ENCODE measurements at regions not wholly inside any gene's neighbourhood (a gene's known extent, or its start where the extent isn't known, plus 50 kb on each side); places are given as distances from the start of the nearest gene placed in this dataset.

DNA sequence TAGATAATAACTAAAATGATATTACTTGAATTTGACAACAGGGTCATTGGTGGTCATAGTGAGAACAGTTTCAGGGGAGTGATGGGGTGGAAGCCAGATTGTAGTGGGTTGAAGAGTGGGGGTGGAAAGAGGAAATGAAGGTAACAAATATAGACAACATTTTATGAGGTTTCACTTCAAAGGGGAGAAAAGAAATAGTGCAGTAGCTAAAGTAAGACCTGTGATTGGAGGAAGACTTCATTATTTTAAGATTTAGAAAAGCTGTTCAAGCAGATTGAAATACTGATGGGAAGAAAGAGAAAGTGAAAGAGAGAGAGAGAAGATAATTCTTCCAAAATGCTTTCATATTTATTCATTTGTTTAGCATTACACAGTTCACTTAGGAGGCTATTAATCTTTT, 52.0 kb upstream of the KCNA3 start:
- no peak for DNase-seq
- Histone ChIP-seq H3K4me3 (no peak overlapping the region), H3K4me1 (peaks cover 6% of the 10 kb centered on the region), H3K36me3 (no peaks in the 10 kb centered on the region), H3K27ac (no peak overlapping the region), H3K9me3 (no peaks in the 10 kb centered on the region), H3K27me3 (ENCODE audit: low read depth) (no peaks in the 10 kb centered on the region)
- TF ChIP-seq, protein P1, sequence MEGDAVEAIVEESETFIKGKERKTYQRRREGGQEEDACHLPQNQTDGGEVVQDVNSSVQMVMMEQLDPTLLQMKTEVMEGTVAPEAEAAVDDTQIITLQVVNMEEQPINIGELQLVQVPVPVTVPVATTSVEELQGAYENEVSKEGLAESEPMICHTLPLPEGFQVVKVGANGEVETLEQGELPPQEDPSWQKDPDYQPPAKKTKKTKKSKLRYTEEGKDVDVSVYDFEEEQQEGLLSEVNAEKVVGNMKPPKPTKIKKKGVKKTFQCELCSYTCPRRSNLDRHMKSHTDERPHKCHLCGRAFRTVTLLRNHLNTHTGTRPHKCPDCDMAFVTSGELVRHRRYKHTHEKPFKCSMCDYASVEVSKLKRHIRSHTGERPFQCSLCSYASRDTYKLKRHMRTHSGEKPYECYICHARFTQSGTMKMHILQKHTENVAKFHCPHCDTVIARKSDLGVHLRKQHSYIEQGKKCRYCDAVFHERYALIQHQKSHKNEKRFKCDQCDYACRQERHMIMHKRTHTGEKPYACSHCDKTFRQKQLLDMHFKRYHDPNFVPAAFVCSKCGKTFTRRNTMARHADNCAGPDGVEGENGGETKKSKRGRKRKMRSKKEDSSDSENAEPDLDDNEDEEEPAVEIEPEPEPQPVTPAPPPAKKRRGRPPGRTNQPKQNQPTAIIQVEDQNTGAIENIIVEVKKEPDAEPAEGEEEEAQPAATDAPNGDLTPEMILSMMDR (IDR thresholded peaks at IDR 0.05): no peak
- intact Hi-C loops (cut with DNase I): no loop called here
- no peak for ATAC-seq
